Astrocyte of the cerebellum (primary cell): ENCODE measurements at regions not wholly inside any gene's neighbourhood (a gene's known extent, or its start where the extent isn't known, plus 50 kb on each side); places are given as distances from the start of the nearest gene placed in this dataset.

Source experiments
- DNase-seq: peaks from one replicate; pipeline ENCODE4 v3.0.0-alpha.2; 2011; ENCODE audit warnings: low read depth
- H3K4me3 ChIP-seq: 2 replicates; pipeline ENCODE4 v1.5.1; 2011; ENCODE audit warnings: mild to moderate bottlenecking, low read depth, low read length, moderate library complexity
- CTCF ChIP-seq: IDR thresholded peaks from 2 replicates; pipeline ENCODE4 v1.5.1; 2012; ENCODE audit warnings: low read length, low read depth, moderate library complexity, mild to moderate bottlenecking; ENCODE audit errors: missing control alignments
- in situ Hi-C: cut with HindIII; loops from 2 replicates; pipeline ENCODE4 v1.10.0; 2017; ENCODE audit warnings: low sequenced_read_pairs

GRCh38 chr11:87392665-87393064 is 354.9 kb downstream of the TMEM135 start:
- DNase-seq = no peak
- TF ChIP-seq CTCF = no peak
- in situ Hi-C loops = no loop called here
- H3K4me3 ChIP-seq = no peak overlapping the region

GRCh38 chr11:87391496-87391895 is 353.8 kb downstream of the TMEM135 start:
- in situ Hi-C loops = no loop called here
- DNase-seq = no peak
- TF ChIP-seq CTCF = no peak
- no peak overlapping the region for H3K4me3 ChIP-seq

- DNase-seq = no peak
- in situ Hi-C loops = no loop called here
- no peak for TF ChIP-seq CTCF
- no peak overlapping the region for H3K4me3 ChIP-seq
These were observed 346.5 kb downstream of the TMEM135 start for GRCh38 chr11:87384078-87384729.

GRCh38 chr11:87374038-87374807 is 336.5 kb downstream of the TMEM135 start:
- in situ Hi-C loops = no loop called here
- no peak for DNase-seq
- H3K4me3 ChIP-seq = no peak overlapping the region
- no peak for TF ChIP-seq CTCF
